H1 (cell line): ENCODE measurements at regions not wholly inside any gene's neighbourhood (a gene's known extent, or its start where the extent isn't known, plus 50 kb on each side); places are given as distances from the start of the nearest gene placed in this dataset.

Experiments used
- CTCF ChIA-PET: fragments of 300-600 bp; sonication (Branson Sonifier 250); formaldehyde crosslinking; loops from one replicate; lab custom pipeline; 2021; ENCODE audit not compliant: partially characterized antibody; lab: Charles Lee
- POLR2A ChIA-PET: fragments of 300-600 bp; sonication (Branson Sonifier 250); formaldehyde crosslinking; loops from one replicate; lab custom pipeline; 2021; ENCODE audit warnings: inconsistent platforms; ENCODE audit not compliant: partially characterized antibody; lab: Charles Lee
- DNase-seq, 2 experiments: peaks; one replicate each; pipeline versions ENCODE4 v3.0.0 to v3.0.0-alpha.2; 2010 to 2022; ENCODE audit warnings: low spot score in 2 of 2, low read depth in 1 of 2, mixed read lengths in 1 of 2
- FAIRE-seq: peaks from 2 replicates; lab custom pipeline; 2011; peaks lifted over from hg19 to GRCh38; lab: Jason Lieb, UNC
- H2AFZ ChIP-seq: 2 replicates; pipeline ENCODE4 v1.8.1; 2012; ENCODE audit warnings: low read length, inconsistent platforms
- H2AK5ac ChIP-seq: 2 replicates; pipeline ENCODE4 v1.6.1; 2013; ENCODE audit warnings: low read depth, low read length
- H2BK120ac ChIP-seq: replicated peaks from 2 replicates; pipeline ENCODE3; 2013; ENCODE audit warnings: low read depth, low read length, inconsistent platforms
- H2BK12ac ChIP-seq: 2 replicates; pipeline ENCODE4 v1.6.1; 2013; ENCODE audit warnings: low read depth, low read length
- H2BK15ac ChIP-seq: 2 replicates; pipeline ENCODE4 v1.6.1; 2013; ENCODE audit warnings: low read length
- H2BK20ac ChIP-seq: 2 replicates; pipeline ENCODE4 v1.6.1; 2013; ENCODE audit warnings: low read length
- H2BK5ac ChIP-seq: 2 replicates; pipeline ENCODE4 v1.6.1; 2013; ENCODE audit warnings: low read depth, low read length
- H3K14ac ChIP-seq: 2 replicates; pipeline ENCODE4 v1.6.1; 2013; ENCODE audit warnings: inconsistent platforms; ENCODE audit not compliant: insufficient read length
- H3K18ac ChIP-seq: 2 replicates; pipeline ENCODE4 v1.6.1; 2013; ENCODE audit warnings: low read length; ENCODE audit errors: extremely low read depth
- H3K23ac ChIP-seq: 2 replicates; pipeline ENCODE4 v1.6.1; 2013; ENCODE audit warnings: inconsistent platforms; ENCODE audit not compliant: insufficient read length
- H3K23me2 ChIP-seq: 2 replicates; pipeline ENCODE4 v1.6.1; 2013; ENCODE audit warnings: low read depth, low read length
- H3K27ac ChIP-seq: 2 replicates; pipeline ENCODE4 v1.6.1; 2011; ENCODE audit warnings: low read depth, low read length, inconsistent platforms
- H3K27me3 ChIP-seq, 4 experiments: replicated peaks in 1 of 4; 1 replicate in 1 of 4; 2 replicates in 3 of 4; pipeline versions ENCODE4 v1.6.1 to v1.8.1; 2011 to 2013; ENCODE audit warnings: low read length in 3 of 4, mild to moderate bottlenecking in 3 of 4, inconsistent platforms in 2 of 4, mixed read lengths in 2 of 4, moderate library complexity in 1 of 4; ENCODE audit not compliant: control insufficient read depth in 3 of 4, insufficient read depth in 3 of 4; ENCODE audit errors: extremely low read depth in 1 of 4
- H3K36me3 ChIP-seq, 4 experiments: 2 replicates each; pipeline versions ENCODE4 v1.6.1 to v1.8.1; 2011 to 2013; ENCODE audit warnings: mild to moderate bottlenecking in 4 of 4, low read length in 3 of 4, moderate library complexity in 2 of 4, control low read depth in 1 of 4, inconsistent platforms in 1 of 4; ENCODE audit not compliant: insufficient read depth in 4 of 4, control insufficient read depth in 2 of 4
- H3K4ac ChIP-seq: replicated peaks from 2 replicates; pipeline ENCODE3; 2013; ENCODE audit warnings: low read length, low read depth, mixed read lengths, inconsistent platforms; ENCODE audit not compliant: insufficient read length
- H3K4me1 ChIP-seq, 4 experiments: replicated peaks in 1 of 4; 1 replicate in 1 of 4; 2 replicates in 3 of 4; pipeline versions ENCODE4 v1.6.1 to v1.8.1; 2011 to 2013; ENCODE audit warnings: low read length in 3 of 4, inconsistent platforms in 2 of 4, mixed read lengths in 1 of 4; ENCODE audit not compliant: insufficient read depth in 4 of 4, control insufficient read depth in 3 of 4
- H3K4me2 ChIP-seq, 2 experiments: 2 replicates each; pipeline versions ENCODE4 v1.6.1 to v1.8.1; 2011 to 2013; ENCODE audit warnings: low read depth in 2 of 2, low read length in 2 of 2, control low read depth in 1 of 2, inconsistent platforms in 1 of 2, mild to moderate bottlenecking in 1 of 2; ENCODE audit not compliant: insufficient read depth in 1 of 2
- H3K4me3 ChIP-seq, 4 experiments: fragments of 200-600, 300-600 bp in 1 of 4; sonication (generic), shearing (Covaris generic), sonication (Bioruptor Twin) in 1 of 4; 2 replicates each; pipeline versions ENCODE4 v1.5.1 to v1.8.1; 2011 to 2016; ENCODE audit warnings: low read length in 4 of 4, low read depth in 3 of 4, control low read depth in 2 of 4, inconsistent platforms in 2 of 4, mild to moderate bottlenecking in 2 of 4, mixed read lengths in 1 of 4, moderate library complexity in 1 of 4; ENCODE audit not compliant: insufficient read depth in 2 of 4; ENCODE audit errors: extremely low read depth in 1 of 4
- H3K56ac ChIP-seq: replicated peaks from 2 replicates; pipeline ENCODE3; 2013; ENCODE audit warnings: low read depth, mild to moderate bottlenecking, mixed read lengths, low read length, inconsistent platforms; ENCODE audit not compliant: insufficient read length
- H3K79me1 ChIP-seq: 2 replicates; pipeline ENCODE4 v1.6.1; 2013; ENCODE audit warnings: low read depth, low read length, control low read depth
- H3K79me2 ChIP-seq, 2 experiments: 2 replicates each; pipeline versions ENCODE4 v1.6.1 to v1.8.1; 2012 to 2013; ENCODE audit warnings: low read length in 2 of 2, mild to moderate bottlenecking in 2 of 2, inconsistent platforms in 1 of 2; ENCODE audit not compliant: insufficient read depth in 2 of 2, control insufficient read depth in 1 of 2
- H3K9ac ChIP-seq, 4 experiments: replicated peaks in 1 of 4; 1 replicate in 1 of 4; 2 replicates in 3 of 4; pipeline versions ENCODE4 v1.6.1 to v1.8.1; 2011 to 2013; ENCODE audit warnings: low read depth in 3 of 4, low read length in 3 of 4, control low read depth in 2 of 4, mild to moderate bottlenecking in 2 of 4, moderate library complexity in 2 of 4, inconsistent platforms in 1 of 4; ENCODE audit errors: extremely low read depth in 1 of 4
- H3K9me3 ChIP-seq, 2 experiments: 2 replicates each; pipeline versions ENCODE4 v1.6.1 to v1.8.1; 2012 to 2013; ENCODE audit warnings: mild to moderate bottlenecking in 2 of 2, moderate library complexity in 2 of 2, control low read depth in 1 of 2, inconsistent platforms in 1 of 2, low read depth in 1 of 2, low read length in 1 of 2, mixed read lengths in 1 of 2; ENCODE audit not compliant: insufficient read depth in 2 of 2
- H4K20me1 ChIP-seq, 2 experiments: replicated peaks in 1 of 2; 2 replicates each; pipeline versions ENCODE3 to v1.8.1; 2011 to 2013; ENCODE audit warnings: inconsistent platforms in 2 of 2, low read length in 2 of 2, mild to moderate bottlenecking in 1 of 2; ENCODE audit not compliant: insufficient read depth in 2 of 2, control insufficient read depth in 1 of 2
- H4K5ac ChIP-seq: 2 replicates; pipeline ENCODE4 v1.6.1; 2013; ENCODE audit warnings: low read length, low read depth, mixed read lengths, inconsistent platforms; ENCODE audit not compliant: insufficient read length
- H4K8ac ChIP-seq: 2 replicates; pipeline ENCODE4 v1.8.0; 2013; ENCODE audit warnings: mild to moderate bottlenecking, moderate library complexity, low read length, inconsistent platforms; ENCODE audit not compliant: insufficient read depth; ENCODE audit errors: extremely low read depth
- H4K91ac ChIP-seq: replicated peaks from 2 replicates; pipeline ENCODE3; 2013; ENCODE audit warnings: low read length, mixed read lengths, inconsistent platforms; ENCODE audit not compliant: insufficient read length
- ATF3 ChIP-seq: IDR thresholded peaks from 2 replicates; pipeline ENCODE4 v1.6.1; 2011; ENCODE audit warnings: low read depth, mild to moderate bottlenecking, low read length; ENCODE audit not compliant: insufficient read depth
- BRCA1 ChIP-seq: IDR thresholded peaks from 2 replicates; pipeline ENCODE4 v1.6.1; 2012; ENCODE audit warnings: low read depth, low read length, improper control_type of control experiment
- EGR1 ChIP-seq: IDR thresholded peaks from 2 replicates; pipeline ENCODE4 v1.6.1; 2011; ENCODE audit warnings: low read depth, low read length, borderline replicate concordance
- GABPA ChIP-seq: IDR thresholded peaks from 2 replicates; pipeline ENCODE4 v1.6.1; 2011; ENCODE audit warnings: mild to moderate bottlenecking, low read length, moderate library complexity, borderline replicate concordance; ENCODE audit not compliant: insufficient read depth
- JUN ChIP-seq: IDR thresholded peaks from 2 replicates; pipeline ENCODE4 v1.6.1; 2011; ENCODE audit warnings: low read depth, mild to moderate bottlenecking, improper control_type of control experiment, low read length
- KDM4A ChIP-seq: IDR thresholded peaks from one replicate; pipeline ENCODE4 v1.7.1; 2012; ENCODE audit warnings: low read depth, mild to moderate bottlenecking, moderate library complexity, low read length, inconsistent platforms; ENCODE audit not compliant: severe bottlenecking
- RFX5 ChIP-seq: IDR thresholded peaks from 2 replicates; pipeline ENCODE4 v1.6.1; 2011; ENCODE audit warnings: low read depth, low read length, improper control_type of control experiment, borderline replicate concordance
- RNF2 ChIP-seq: fragments of 200-900, 300-1000 bp; sonication (generic); IDR thresholded peaks from 2 replicates; pipeline ENCODE4 v1.7.1; 2016; ENCODE audit warnings: borderline replicate concordance, low read depth, mild to moderate bottlenecking, antibody characterized with exemption, low read length; ENCODE audit not compliant: poor library complexity, severe bottlenecking; ENCODE audit errors: missing control alignments
- SAP30 ChIP-seq: fragments of 300-600 bp; sonication (generic); IDR thresholded peaks from 2 replicates; pipeline ENCODE4 v1.7.1; 2012; ENCODE audit warnings: low read length, moderate library complexity, mild to moderate bottlenecking, inconsistent platforms; ENCODE audit not compliant: insufficient read depth, insufficient replicate concordance
- SIN3A ChIP-seq, 2 experiments: IDR thresholded peaks in 1 of 2; conservative IDR thresholded peaks in 1 of 2; 2 replicates each; pipeline ENCODE4 v1.6.1; 2011 to 2012; ENCODE audit warnings: low read length in 2 of 2, improper control_type of control experiment in 1 of 2, low read depth in 1 of 2, mild to moderate bottlenecking in 1 of 2
- SIX5 ChIP-seq: IDR thresholded peaks from 2 replicates; pipeline ENCODE4 v1.6.1; 2011; ENCODE audit warnings: mild to moderate bottlenecking, low read depth, low read length
- WGBS, 2 experiments: shearing (Covaris generic) in 1 of 2; methylation state at CpG; one replicate each; pipeline versions ENCODE4 v1.1.6 to v1.1.7; 2013 to 2015; ENCODE audit warnings: low lambda C conversion rate in 2 of 2, mixed read lengths in 2 of 2, inconsistent platforms in 1 of 2, low coverage in 1 of 2, missing lambda C conversion rate in 1 of 2; ENCODE audit not compliant: insufficient replicate concordance in 2 of 2, insufficient coverage in 1 of 2, insufficient read length in 1 of 2; ENCODE audit errors: extremely low coverage in 1 of 2, missing lambda C conversion rate in 1 of 2; 5-methylcytosine and 5-hydroxymethylcytosine counted together

- H3K27me3 ChIP-seq = peaks cover 0 to 31% (median 21%) of the 10 kb centered on the region in 4 experiments; a peak in 6 of 7 replicates
- no peak overlapping the region for H2BK120ac ChIP-seq
- no peak overlapping the region for H4K8ac ChIP-seq
- DNase-seq (peak in 1 of 2 experiments; percentile 56), FAIRE-seq (no peak)
- peaks cover 0 to 2% of the 10 kb centered on the region in 2 experiments for H4K20me1 ChIP-seq
- H2BK15ac ChIP-seq = no peak overlapping the region
- ChIA-PET POLR2A (interaction anchor here (0.7 to 1.3 kb wide), 6 partner anchors 12 to 1549 kb away, joined by 3 to 4 read pairs (median 4); no protein-coding TSS in a partner anchor), CTCF (interaction anchor here (1.1 to 2.5 kb wide), 7 partner anchors 9 to 323 kb away, joined by 3 to 11 read pairs (median 4); no protein-coding TSS in a partner anchor)
- H4K5ac ChIP-seq = no peak overlapping the region
- no peaks in the 10 kb centered on the region for H3K4me1 ChIP-seq
- H3K14ac ChIP-seq = no peak overlapping the region
- WGBS, 2 experiments = 2% methylated on average over 26 of the region's 26 CpGs; no CpG with 5 or more reads in 1 of the 2 experiments
- H3K23me2 ChIP-seq = peaks cover 13% of the 10 kb centered on the region
- H3K4me3 ChIP-seq = peak overlapping the region; percentile 58 to 80 (median 74)
- no peaks in the 10 kb centered on the region for H3K9me3 ChIP-seq
- no peak overlapping the region for H3K56ac ChIP-seq
- H3K36me3 ChIP-seq = no peaks in the 10 kb centered on the region
- H3K79me1 ChIP-seq = no peaks in the 10 kb centered on the region
- no peaks in the 10 kb centered on the region for H3K79me2 ChIP-seq
- H2BK12ac ChIP-seq = no peak overlapping the region
- H3K23ac ChIP-seq = no peak overlapping the region
- H2AFZ ChIP-seq = peak overlapping the region; percentile 71
- H2AK5ac ChIP-seq = no peak overlapping the region
- no peak overlapping the region for H3K27ac ChIP-seq
- peak overlapping the region; percentile 94 to 95 for H3K4me2 ChIP-seq
- no peak overlapping the region for H2BK20ac ChIP-seq
- H3K4ac ChIP-seq = no peak overlapping the region
- no peak overlapping the region for H2BK5ac ChIP-seq
- peak overlapping the region in 1 of 4 experiments; percentile 44; a peak in 1 of 7 replicates for H3K9ac ChIP-seq
- H3K18ac ChIP-seq = no peak overlapping the region
- H4K91ac ChIP-seq = no peak overlapping the region
- TF ChIP-seq RNF2 = peak; percentile 45
- no peak for TF ChIP-seq JUN
- no peak for TF ChIP-seq BRCA1
- peak; percentile 29 for TF ChIP-seq SAP30
- no peak for TF ChIP-seq ATF3
- TF ChIP-seq SIX5 = no peak
- peak; percentile 77 to 78; a peak in 3 of 4 replicates for TF ChIP-seq SIN3A (conservative IDR thresholded peaks at IDR 0.05 in 1 of 2, IDR thresholded peaks at IDR 0.05 in 1 of 2; ENCODE audit: low read depth in 1 of 2, low read length in 2 of 2)
- TF ChIP-seq GABPA = no peak
- TF ChIP-seq RFX5 = no peak
- no peak for TF ChIP-seq EGR1
- TF ChIP-seq KDM4A = peak; percentile 57
These were observed 168.2 kb downstream of the GPX5 start for GRCh38 chr6:28693751-28694443.
